ENCODE measurements at regions not wholly inside any gene's neighbourhood (a gene's known extent, or its start where the extent isn't known, plus 50 kb on each side); places are given as distances from the start of the nearest gene placed in this dataset.

DNA sequence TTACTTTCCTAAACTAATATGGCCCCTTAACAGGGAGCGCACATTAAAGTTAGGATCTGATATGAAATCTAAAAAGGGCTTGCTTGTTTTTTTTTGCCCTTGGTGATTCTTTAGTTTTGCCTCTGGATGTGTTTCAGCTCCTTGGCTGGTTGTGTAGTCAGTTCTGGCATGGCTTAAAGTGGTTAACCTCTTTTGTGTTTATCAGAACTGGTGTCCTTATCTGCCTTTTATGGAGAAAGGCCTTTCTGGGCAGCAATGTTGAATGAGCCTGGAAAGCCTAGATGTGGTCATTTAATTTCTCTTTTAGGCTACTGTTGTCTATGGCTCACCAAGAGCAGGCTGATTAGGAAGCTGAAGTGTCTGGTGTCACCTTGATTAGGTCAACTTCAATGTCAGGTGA, 254.5 kb upstream of the ROPN1 start:
- H3K27ac ChIP-seq = peak overlapping the region; percentile 8; the same call in 1 of the 2 replicates
- no peak for TF ChIP-seq ZFX (IDR thresholded peaks at IDR 0.05)

DNA sequence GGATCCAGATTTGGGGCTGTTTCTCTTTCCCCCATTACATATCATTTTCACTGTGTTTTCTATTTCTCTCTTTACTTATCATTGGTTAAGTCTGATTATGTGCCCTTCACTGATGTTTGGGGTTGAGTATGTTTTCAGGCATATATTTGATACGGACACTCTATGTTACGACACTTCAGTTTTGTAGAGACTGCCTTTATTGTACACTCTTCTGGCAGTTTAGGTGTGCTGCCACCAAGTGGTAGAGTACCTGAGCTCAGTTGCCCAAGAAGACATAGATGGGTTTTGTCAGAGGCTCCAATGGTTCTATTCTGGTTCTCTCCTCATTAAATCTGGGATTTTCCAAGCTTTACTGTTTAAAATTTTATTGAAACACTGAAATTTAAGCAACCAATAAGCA, 255.0 kb upstream of the ROPN1 start:
- no peak for TF ChIP-seq ZFX (IDR thresholded peaks at IDR 0.05)
- TF ChIP-seq, protein P1, sequence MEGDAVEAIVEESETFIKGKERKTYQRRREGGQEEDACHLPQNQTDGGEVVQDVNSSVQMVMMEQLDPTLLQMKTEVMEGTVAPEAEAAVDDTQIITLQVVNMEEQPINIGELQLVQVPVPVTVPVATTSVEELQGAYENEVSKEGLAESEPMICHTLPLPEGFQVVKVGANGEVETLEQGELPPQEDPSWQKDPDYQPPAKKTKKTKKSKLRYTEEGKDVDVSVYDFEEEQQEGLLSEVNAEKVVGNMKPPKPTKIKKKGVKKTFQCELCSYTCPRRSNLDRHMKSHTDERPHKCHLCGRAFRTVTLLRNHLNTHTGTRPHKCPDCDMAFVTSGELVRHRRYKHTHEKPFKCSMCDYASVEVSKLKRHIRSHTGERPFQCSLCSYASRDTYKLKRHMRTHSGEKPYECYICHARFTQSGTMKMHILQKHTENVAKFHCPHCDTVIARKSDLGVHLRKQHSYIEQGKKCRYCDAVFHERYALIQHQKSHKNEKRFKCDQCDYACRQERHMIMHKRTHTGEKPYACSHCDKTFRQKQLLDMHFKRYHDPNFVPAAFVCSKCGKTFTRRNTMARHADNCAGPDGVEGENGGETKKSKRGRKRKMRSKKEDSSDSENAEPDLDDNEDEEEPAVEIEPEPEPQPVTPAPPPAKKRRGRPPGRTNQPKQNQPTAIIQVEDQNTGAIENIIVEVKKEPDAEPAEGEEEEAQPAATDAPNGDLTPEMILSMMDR (conservative IDR thresholded peaks at IDR 0.05) = peak; percentile 77
- H3K27ac ChIP-seq = no peak overlapping the region

DNA sequence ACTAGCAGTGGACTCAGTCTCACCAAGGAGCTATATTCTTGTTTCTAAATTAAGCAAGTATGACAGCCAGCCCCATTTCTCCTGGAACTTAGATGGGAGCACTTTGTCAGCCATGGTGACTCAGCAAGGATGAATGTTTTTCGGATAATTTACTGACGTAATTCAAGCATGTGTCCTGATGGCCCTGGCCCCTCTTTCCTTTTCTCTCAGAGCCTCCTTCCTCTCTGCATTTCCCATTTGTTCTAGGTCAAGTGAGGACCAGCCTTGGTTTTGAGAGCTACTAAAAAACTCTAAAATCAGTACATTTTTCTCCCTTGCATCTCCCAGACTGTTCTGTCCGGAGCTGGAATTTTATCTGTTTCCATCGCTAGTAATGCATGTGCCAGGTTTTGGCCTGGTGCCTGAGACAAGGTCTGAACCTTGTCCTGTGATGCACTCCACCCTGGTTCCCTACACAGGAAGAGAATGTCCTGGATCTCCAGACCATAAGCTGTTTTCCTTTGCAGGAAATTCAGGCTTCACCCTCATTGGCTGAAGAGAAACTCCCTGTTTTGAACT, 256.6 kb upstream of the ROPN1 start:
- TF ChIP-seq, protein P1 (conservative IDR thresholded peaks at IDR 0.05) = no peak
- no peak for TF ChIP-seq ZFX (IDR thresholded peaks at IDR 0.05)
- H3K27ac ChIP-seq = no peak overlapping the region; the same call in 1 of the 2 replicates

DNA sequence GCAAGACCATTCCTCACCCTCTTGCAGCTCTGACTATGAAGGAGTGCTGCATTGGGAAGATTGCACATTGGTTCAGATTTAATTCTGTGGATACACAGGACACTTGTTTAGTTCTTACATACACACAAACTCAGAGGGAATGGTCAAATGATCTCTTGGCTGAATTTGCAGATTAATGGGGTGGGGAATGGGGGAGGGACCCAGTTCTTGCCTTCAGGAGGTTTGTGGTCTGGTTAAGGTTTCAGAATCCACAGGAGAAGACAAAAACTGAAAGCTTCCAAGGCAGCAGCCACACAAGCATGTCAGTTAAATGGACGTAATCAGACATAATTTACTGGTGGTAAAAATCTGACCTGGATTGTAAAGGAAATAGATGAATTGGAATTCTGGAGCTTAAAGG, 257.1 kb upstream of the ROPN1 start:
- TF ChIP-seq, protein P1 (conservative IDR thresholded peaks at IDR 0.05) = no peak
- no peak for TF ChIP-seq ZFX (IDR thresholded peaks at IDR 0.05)
- H3K27ac ChIP-seq = no peak overlapping the region; the same call in 1 of the 2 replicates

DNA sequence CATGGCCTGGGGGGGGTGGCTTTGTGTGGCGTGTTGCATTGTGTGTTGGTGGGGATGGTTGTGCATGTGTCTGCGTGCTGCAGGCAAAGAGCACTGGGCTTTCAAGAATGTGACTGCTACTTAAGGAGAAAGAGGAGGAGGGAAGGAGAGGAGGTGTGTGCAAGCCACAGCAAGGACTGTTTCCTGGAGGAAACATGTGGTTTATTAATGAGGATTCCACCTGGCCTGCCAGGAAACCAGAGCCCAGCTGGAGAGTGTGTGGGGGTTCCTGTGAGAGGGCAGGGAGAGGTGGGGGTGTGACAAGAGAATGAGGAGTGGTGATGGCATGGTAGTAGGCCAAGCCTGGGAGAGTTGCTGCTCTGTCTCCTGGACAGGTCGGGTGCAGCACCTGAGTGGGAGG, 258.1 kb upstream of the ROPN1 start:
- TF ChIP-seq, protein P1 (conservative IDR thresholded peaks at IDR 0.05) = no peak
- no peak for TF ChIP-seq ZFX (IDR thresholded peaks at IDR 0.05)
- no peak overlapping the region for H3K27ac ChIP-seq

DNA sequence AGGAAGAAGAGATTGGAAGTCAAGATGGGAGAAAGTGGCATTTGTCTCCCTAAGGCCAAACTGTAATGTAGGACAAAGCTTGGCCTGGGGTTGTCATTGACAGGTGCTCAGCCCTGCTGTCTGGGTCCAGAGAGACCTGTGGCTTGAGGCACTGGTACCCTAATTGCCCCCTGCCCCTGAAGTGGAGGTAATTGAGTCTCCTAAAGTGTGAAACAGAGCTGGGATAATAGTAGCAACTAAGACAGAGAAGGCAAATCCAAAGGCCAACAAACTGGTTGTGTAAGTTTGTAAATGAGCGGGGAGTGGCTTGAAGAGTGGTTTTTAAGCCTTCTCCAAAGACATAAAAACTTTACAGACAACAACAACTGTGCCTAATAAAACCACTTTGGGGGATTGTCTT, 264.2 kb upstream of the ROPN1 start:
- TF ChIP-seq, protein P1 (conservative IDR thresholded peaks at IDR 0.05) = no peak
- TF ChIP-seq ZFX (IDR thresholded peaks at IDR 0.05) = no peak
- no peak overlapping the region for H3K27ac ChIP-seq

DNA sequence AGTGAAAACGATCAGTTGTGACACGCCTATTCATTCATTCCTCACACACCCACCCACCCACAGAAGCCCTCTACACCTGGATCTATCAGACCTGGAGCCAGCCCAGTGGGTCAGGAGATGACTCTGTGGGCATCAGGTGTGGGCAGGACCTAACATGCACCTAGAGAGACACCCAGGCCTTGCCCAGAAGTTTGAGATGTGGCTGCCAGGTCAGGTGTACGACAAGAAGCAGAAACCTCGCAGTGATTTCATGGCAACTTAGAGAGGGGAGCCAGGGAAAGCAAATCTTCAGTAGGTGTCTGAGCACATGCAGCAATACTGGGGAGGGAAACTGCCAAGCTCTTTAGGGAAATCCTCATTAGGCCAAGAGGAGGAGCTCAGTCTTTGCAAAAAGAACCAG, 264.7 kb upstream of the ROPN1 start:
- H3K27ac ChIP-seq = no peak overlapping the region
- TF ChIP-seq, protein P1 (conservative IDR thresholded peaks at IDR 0.05) = no peak

DNA sequence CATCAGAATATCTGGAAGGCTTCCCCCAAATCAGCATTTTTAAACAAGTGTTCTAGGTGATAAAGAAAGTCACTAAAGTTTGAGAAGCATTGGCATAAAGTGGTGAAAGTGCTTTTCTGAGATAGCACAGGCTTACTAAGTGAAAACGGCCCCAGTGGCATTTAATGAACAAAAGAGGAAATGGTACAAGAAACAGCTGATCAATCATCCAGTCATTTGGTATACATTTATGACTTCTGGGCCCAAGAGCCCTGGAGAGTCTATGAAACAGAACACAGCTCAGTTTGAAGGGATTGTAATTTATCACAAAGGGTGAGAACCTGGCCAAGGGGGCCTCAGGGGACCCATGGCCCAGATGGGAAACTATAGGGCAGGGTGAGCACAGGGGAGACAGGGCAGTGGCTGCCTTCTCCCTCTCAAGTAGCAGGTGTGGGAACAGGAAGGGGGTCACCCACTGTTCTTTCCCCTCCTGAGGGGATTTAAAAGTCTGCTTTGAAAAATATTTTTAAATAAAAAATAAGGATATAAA, 265.5 kb upstream of the ROPN1 start:
- H3K27ac ChIP-seq = no peak overlapping the region

More for the DNA sequence above, 265.5 kb upstream of the ROPN1 start:
- TF ChIP-seq ZFX (IDR thresholded peaks at IDR 0.05) = no peak
- TF ChIP-seq, protein P1 (conservative IDR thresholded peaks at IDR 0.05) = no peak
